SK-N-SH (cell line): ENCODE measurements at regions not wholly inside any gene's neighbourhood (a gene's known extent, or its start where the extent isn't known, plus 50 kb on each side); places are given as distances from the start of the nearest gene placed in this dataset.

Source experiments
- CTCF ChIA-PET: fragments of 300-600, 350-600 bp; formaldehyde crosslinking; extraction: SDS; loops from one replicate; lab custom pipeline; 2021; lab: Yijun Ruan, JAX
- POLR2A ChIA-PET: fragments of 350-600 bp; sonication (Branson Sonifier 250); formaldehyde crosslinking; extraction: SDS; loops from one replicate; lab custom pipeline; 2020; ENCODE audit warnings: antibody characterized with exemption, inconsistent platforms; lab: Yijun Ruan, JAX
- DNase-seq: peaks from one replicate; pipeline ENCODE4 v3.0.0; 2012
- H2AFZ ChIP-seq: fragments of 200-600 bp; sonication (generic); 2 replicates; pipeline ENCODE4 v1.8.1; 2016; ENCODE audit warnings: antibody characterized with exemption, mild to moderate bottlenecking, low read depth
- H3F3A ChIP-seq: fragments of 200-600 bp; sonication (generic); replicated peaks from 2 replicates; pipeline ENCODE3; 2016; ENCODE audit warnings: antibody characterized with exemption, mild to moderate bottlenecking; ENCODE audit not compliant: insufficient read depth
- H3K27ac ChIP-seq, 2 experiments: fragments of 200-500 bp in 1 of 2; fragments of 200-600 bp in 1 of 2; sonication (Bioruptor generic) in 1 of 2; sonication (generic), shearing (Covaris generic) in 1 of 2; 2 replicates each; pipeline versions ENCODE4 v1.5.1 to v1.6.1; 2014 to 2016; ENCODE audit warnings: low read depth in 2 of 2, inconsistent platforms in 1 of 2, low read length in 1 of 2, mild to moderate bottlenecking in 1 of 2, mixed read lengths in 1 of 2
- H3K27me3 ChIP-seq: fragments of 200-600 bp; sonication (generic), shearing (Covaris generic); 2 replicates; pipeline ENCODE4 v1.6.1; 2016; ENCODE audit warnings: mixed run types; ENCODE audit not compliant: insufficient read depth
- H3K36me3 ChIP-seq, 2 experiments: fragments of 200-500 bp in 1 of 2; fragments of 200-600 bp in 1 of 2; sonication (Bioruptor generic) in 1 of 2; sonication (generic) in 1 of 2; replicated peaks in 1 of 2; 2 replicates each; pipeline versions ENCODE3 to v1.5.1; 2014 to 2016; ENCODE audit warnings: low read length in 1 of 2, mild to moderate bottlenecking in 1 of 2; ENCODE audit not compliant: insufficient read depth in 2 of 2, control insufficient read depth in 1 of 2
- H3K4me1 ChIP-seq, 2 experiments: fragments of 200-500 bp in 1 of 2; fragments of 200-600 bp in 1 of 2; sonication (Bioruptor generic) in 1 of 2; sonication (generic), shearing (Covaris generic) in 1 of 2; 2 replicates each; pipeline versions ENCODE4 v1.5.1 to v1.6.1; 2014 to 2016; ENCODE audit warnings: low read depth in 1 of 2, low read length in 1 of 2, mixed run types in 1 of 2; ENCODE audit not compliant: insufficient read depth in 2 of 2, control insufficient read depth in 1 of 2
- H3K4me2 ChIP-seq: fragments of 200-600 bp; sonication (generic), shearing (Covaris generic); 2 replicates; pipeline ENCODE4 v1.6.1; 2017; ENCODE audit warnings: mixed run types
- H3K4me3 ChIP-seq, 2 experiments: fragments of 200-500 bp in 1 of 2; fragments of 200-600 bp in 1 of 2; sonication (Bioruptor generic) in 1 of 2; sonication (generic), shearing (Covaris generic) in 1 of 2; 2 replicates each; pipeline versions ENCODE4 v1.5.1 to v1.8.1; 2014 to 2016; ENCODE audit warnings: low read depth in 2 of 2, inconsistent platforms in 1 of 2, low read length in 1 of 2, mild to moderate bottlenecking in 1 of 2, mixed read lengths in 1 of 2, moderate library complexity in 1 of 2
- H3K79me2 ChIP-seq: fragments of 200-600 bp; sonication (generic); 2 replicates; pipeline ENCODE4 v1.8.1; 2017; ENCODE audit warnings: mild to moderate bottlenecking; ENCODE audit not compliant: insufficient read depth
- H3K9ac ChIP-seq: fragments of 200-600 bp; sonication (generic); 2 replicates; pipeline ENCODE4 v1.6.1; 2017; ENCODE audit warnings: mixed run types
- H3K9me2 ChIP-seq: fragments of 200-600 bp; sonication (generic); 2 replicates; pipeline ENCODE4 v1.6.1; 2017; ENCODE audit warnings: mixed run types
- H3K9me3 ChIP-seq: fragments of 200-600 bp; sonication (generic); 2 replicates; pipeline ENCODE4 v1.6.1; 2017; ENCODE audit warnings: mixed run types, mild to moderate bottlenecking, moderate library complexity
- H4K20me1 ChIP-seq: fragments of 200-600 bp; sonication (generic); 2 replicates; pipeline ENCODE4 v1.6.1; 2017; ENCODE audit warnings: mild to moderate bottlenecking, mixed run types; ENCODE audit not compliant: insufficient read depth
- CTCF ChIP-seq: fragments of 200-600 bp; sonication (generic); IDR thresholded peaks from 2 replicates; pipeline ENCODE4 v1.6.1; 2017; ENCODE audit warnings: antibody characterized with exemption, mild to moderate bottlenecking, moderate library complexity
- ELF1 ChIP-seq: IDR thresholded peaks from 2 replicates; pipeline ENCODE4 v1.4.0; 2012
- EP300 ChIP-seq, 2 experiments: IDR thresholded peaks; 2 replicates each; pipeline versions ENCODE4 v1.4.0 to v1.6.1; 2012; ENCODE audit warnings: borderline replicate concordance in 1 of 2, low read depth in 1 of 2, low read length in 1 of 2
- FOXJ3 ChIP-seq: sonication (generic); formaldehyde crosslinking; IDR thresholded peaks from 2 replicates; pipeline ENCODE4 v1.5.1; 2020; ENCODE audit warnings: mild to moderate bottlenecking, missing genetic modification reagents
- IRF3 ChIP-seq: fragments of 150-350 bp; IDR thresholded peaks from 2 replicates; pipeline ENCODE4 v1.6.1; 2016; ENCODE audit warnings: mild to moderate bottlenecking, low read depth, low read length
- JUND ChIP-seq: IDR thresholded peaks from 2 replicates; pipeline ENCODE4 v1.4.0; 2012
- MAX ChIP-seq: IDR thresholded peaks from 2 replicates; pipeline ENCODE4 v1.4.0; 2012; ENCODE audit warnings: low read depth
- MEF2A ChIP-seq: IDR thresholded peaks from 2 replicates; pipeline ENCODE4 v1.4.0; 2012; ENCODE audit warnings: low read depth, borderline replicate concordance
- NRF1 ChIP-seq: IDR thresholded peaks from 2 replicates; pipeline ENCODE4 v1.6.1; 2012; ENCODE audit warnings: low read depth, mild to moderate bottlenecking, low read length
- PBX3 ChIP-seq: IDR thresholded peaks from 2 replicates; pipeline ENCODE4; 2012
- POLR2AphosphoS5 ChIP-seq: IDR thresholded peaks from 2 replicates; pipeline ENCODE4 v1.6.1; 2012; ENCODE audit warnings: low read depth, low read length
- RFX5 ChIP-seq: IDR thresholded peaks from 2 replicates; pipeline ENCODE4 v1.6.1; 2012; ENCODE audit warnings: mild to moderate bottlenecking, improper control_type of control experiment, low read length
- RXRA ChIP-seq: IDR thresholded peaks from 2 replicates; pipeline ENCODE4 v1.4.0; 2012; ENCODE audit warnings: low read depth, mild to moderate bottlenecking, borderline replicate concordance
- TCF12 ChIP-seq: IDR thresholded peaks from 2 replicates; pipeline ENCODE4 v1.4.0; 2012
- TEAD4 ChIP-seq: IDR thresholded peaks from 2 replicates; pipeline ENCODE4 v1.4.0; 2012; ENCODE audit warnings: mild to moderate bottlenecking, borderline replicate concordance; ENCODE audit not compliant: insufficient read depth
- USF1 ChIP-seq: IDR thresholded peaks from 2 replicates; pipeline ENCODE4 v1.4.0; 2012; ENCODE audit warnings: low read depth, borderline replicate concordance
- USF2 ChIP-seq: fragments of 150-350 bp; IDR thresholded peaks from 2 replicates; pipeline ENCODE4 v1.6.1; 2017; ENCODE audit warnings: antibody characterized with exemption, low read length, low read depth, borderline replicate concordance
- ZBTB33 ChIP-seq: IDR thresholded peaks from 2 replicates; pipeline ENCODE4 v1.4.0; 2012; ENCODE audit warnings: low read depth, borderline replicate concordance
- WGBS: methylation state at CpG from one replicate; pipeline ENCODE4 v1.1.6; 2017; ENCODE audit warnings: low lambda C conversion rate; 5-methylcytosine and 5-hydroxymethylcytosine counted together

- WGBS: 26% methylated on average over 7 of the region's 7 CpGs
- ChIA-PET CTCF (interaction anchor here (1.2 kb wide), 1 partner anchor 16 kb away, joined by 3 read pairs; no protein-coding TSS in a partner anchor), POLR2A (no interaction called here)
- H3K9me2 ChIP-seq: no peaks in the 10 kb centered on the region
- no peak overlapping the region for H2AFZ ChIP-seq
- no peak overlapping the region for H3K27ac ChIP-seq
- no peaks in the 10 kb centered on the region for H3F3A ChIP-seq
- no peaks in the 10 kb centered on the region for H3K36me3 ChIP-seq
- 0 out of 2 replicates have a peak, but pooled peaks cover 3% of the 10 kb centered on the region for H3K9me3 ChIP-seq
- H3K79me2 ChIP-seq: no peaks in the 10 kb centered on the region
- no peaks in the 10 kb centered on the region for H3K4me1 ChIP-seq
- no peak for DNase-seq
- no peak overlapping the region for H3K4me2 ChIP-seq
- no peak overlapping the region for H3K4me3 ChIP-seq
- H3K27me3 ChIP-seq: no peaks in the 10 kb centered on the region; the same call in 1 of the 2 replicates
- H4K20me1 ChIP-seq: no peaks in the 10 kb centered on the region
- TF ChIP-seq MAX: no peak
- no peak for TF ChIP-seq IRF3
- TF ChIP-seq TEAD4: no peak
- TF ChIP-seq CTCF: no peak
- no peak for TF ChIP-seq TCF12
- TF ChIP-seq PBX3: no peak
- no peak for TF ChIP-seq USF1
- TF ChIP-seq POLR2AphosphoS5: no peak
- no peak for TF ChIP-seq RXRA
- TF ChIP-seq RFX5: no peak
- no peak for TF ChIP-seq EP300 (IDR thresholded peaks at IDR 0.05; ENCODE audit: borderline replicate concordance in 1 of 2, low read depth in 1 of 2, low read length in 1 of 2)
- TF ChIP-seq ZBTB33: no peak
- no peak for TF ChIP-seq JUND
- TF ChIP-seq USF2: no peak
- TF ChIP-seq NRF1: no peak
- TF ChIP-seq FOXJ3 (CRISPR knock-in tag): no peak
- no peak for TF ChIP-seq ELF1
- no peak for TF ChIP-seq MEF2A
- H3K9ac ChIP-seq: no peak overlapping the region
These were observed 237.7 kb upstream of the RASA1 start for GRCh38 chr5:87029951-87030350.
